Heart right ventricle (tissue), 16 donors: ENCODE measurements at regions not wholly inside any gene's neighbourhood (a gene's known extent, or its start where the extent isn't known, plus 50 kb on each side); places are given as distances from the start of the nearest gene placed in this dataset.

Experiments used
- ATAC-seq, 8 donors: fragments of 200-7000 bp; cut with Tn5 transposase; one replicate each; pipeline ENCODE4 v1.9.1; 2020; ENCODE audit warnings: mild to moderate bottlenecking in 8 of 8, moderate library complexity in 8 of 8, moderate number of reproducible peaks in 1 of 8
- DNase-seq, 2 donors: peaks; one replicate each; pipeline ENCODE4 v3.0.0-alpha.2; 2020
- H3K27ac ChIP-seq, 10 donors: fragments of 200-600 bp; sonication (generic) in 2 of 10; one replicate each; pipeline versions ENCODE4 v1.5.0 to v1.8.0; 2020 to 2022; ENCODE audit warnings: mild to moderate bottlenecking in 3 of 10
- H3K27me3 ChIP-seq, 7 donors: fragments of 200-600 bp; one replicate each; pipeline ENCODE4 v1.8.0; 2021 to 2022; ENCODE audit warnings: mild to moderate bottlenecking in 2 of 7
- H3K36me3 ChIP-seq, 9 donors: fragments of 200-600 bp; sonication (generic) in 1 of 9; one replicate each; pipeline versions ENCODE4 v1.5.0 to v1.8.0; 2020 to 2022; ENCODE audit warnings: mild to moderate bottlenecking in 2 of 9
- H3K4me1 ChIP-seq, 9 donors: fragments of 200-600 bp; sonication (generic) in 1 of 9; one replicate each; pipeline versions ENCODE4 v1.5.0 to v1.8.0; 2020 to 2022; ENCODE audit warnings: mild to moderate bottlenecking in 4 of 9
- H3K4me3 ChIP-seq, 10 donors: fragments of 200-600 bp; sonication (generic) in 2 of 10; one replicate each; pipeline versions ENCODE4 v1.5.0 to v1.8.0; 2020 to 2022; ENCODE audit warnings: mild to moderate bottlenecking in 7 of 10, moderate library complexity in 2 of 10
- H3K9me3 ChIP-seq, 11 donors: fragments of 200-600 bp in 10 of 11; sonication (generic) in 2 of 11; one replicate each; pipeline versions ENCODE4 v1.5.0 to v1.8.0; 2013 to 2022; ENCODE audit warnings: mild to moderate bottlenecking in 2 of 11, control low read depth in 1 of 11, moderate library complexity in 1 of 11
- WGBS, 2 donors: extraction: QIAGEN DNeasy Blood & Tissue Kit; methylation state at CpG; one replicate each; pipeline ENCODE4 v1.1.7; 2013; ENCODE audit warnings: inconsistent platforms in 1 of 2; 5-methylcytosine and 5-hydroxymethylcytosine counted together
- intact Hi-C, 10 donors: fragments of 100-400 bp; cut with DNase I; formaldehyde crosslinking; loops; one replicate each; pipeline versions ENCODE4 v1.11.1 to v1.14.2; 2022
- TF ChIP-seq, protein P1 (sequence below), 9 donors: fragments of 200-600 bp; sonication (generic) in 2 of 9; IDR thresholded peaks; one replicate each; pipeline versions ENCODE4 v1.5.0 to v1.8.0; 2021 to 2022; ENCODE audit warnings: antibody characterized with exemption in 9 of 9, mild to moderate bottlenecking in 5 of 9, moderate library complexity in 1 of 9
- donor health status: Arrhythmogenic right ventricular cardiomyopathy.
- donor health status: ischemic (EF 13 %, LVEDD 7.1; RV severe dilation, severe dysfunction).
- donor health status: healthy with polysubstance abuse.
- donor health status: DM: no; HTN: yes; CAD: no.
- donor health status: DM: no; HTN: no; CAD: no.
- donor health status: ischemic (EF 25% LVEDD 6.9; RV normal size, moderate dysfunction).
- donor health status: ischemic (EF 25% LVEDD 5.7; RV mildly dilated, moderate dysfunction).
- donor health status: healthy.
- donor health status: DM: yes; HTN: yes; CAD: no.
- donor health status: Ischemic cardiomyopathy.
- donor health status: ischemic (EF 35%, LVEDD 5.7; RV mildly dilated, moderate dysfunction).
- donor health status: nonischemic (EF 11% LVEDD 7.7; RV severe dilation, severe dysfunction).
- donor health status: DM: yes; HTN: yes; CAD: no.
- donor health status: PGD.
- donor health status: ischemic (EF 29% LVEDD 5.4; RV normal size, mild dysfunction).
- donor health status: nonischemic (EF 23%, LVEDD 6.1; RV moderate dilation, normal function).

DNA sequence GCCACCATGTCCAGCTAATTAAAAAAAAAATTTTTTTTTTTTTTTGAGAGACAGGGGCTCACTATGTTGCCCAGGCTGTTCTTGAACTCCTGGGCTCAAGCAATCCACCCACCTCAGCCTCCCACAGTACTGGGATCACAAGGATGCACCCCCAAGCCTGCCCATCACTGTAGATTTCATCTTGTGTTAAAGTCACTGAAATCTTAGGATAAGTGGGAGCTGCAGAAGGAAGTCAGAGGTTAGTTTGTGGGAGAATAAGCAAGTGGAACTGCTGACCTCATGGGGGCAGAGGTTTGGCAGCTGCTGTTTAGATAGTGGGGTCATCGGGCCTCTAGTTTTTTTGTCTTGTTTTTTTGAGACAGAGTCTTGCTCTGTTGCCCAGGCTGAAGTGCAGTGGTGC lies 59.7 kb upstream of the MAX start:
- no peaks in the 10 kb centered on the region for H3K36me3 ChIP-seq
- intact Hi-C loops: loop anchor here (2.0 to 10.0 kb wide), 14 partner anchors 250 to 915 kb away; partner anchors contain the start of gene FUT8 (in 2 of the 10)
- peaks cover 0 to 6% (median 0%) of the 10 kb centered on the region in 9 donors for H3K4me1 ChIP-seq
- ATAC-seq: no peak
- H3K27me3 ChIP-seq: peaks cover 0 to 5% (median 0%) of the 10 kb centered on the region in 7 donors
- 57 to 65% methylated on average over 1 of the region's 1 CpG for WGBS, 2 donors
- no peak overlapping the region for H3K4me3 ChIP-seq
- no peak overlapping the region for H3K27ac ChIP-seq
- TF ChIP-seq, protein P1, sequence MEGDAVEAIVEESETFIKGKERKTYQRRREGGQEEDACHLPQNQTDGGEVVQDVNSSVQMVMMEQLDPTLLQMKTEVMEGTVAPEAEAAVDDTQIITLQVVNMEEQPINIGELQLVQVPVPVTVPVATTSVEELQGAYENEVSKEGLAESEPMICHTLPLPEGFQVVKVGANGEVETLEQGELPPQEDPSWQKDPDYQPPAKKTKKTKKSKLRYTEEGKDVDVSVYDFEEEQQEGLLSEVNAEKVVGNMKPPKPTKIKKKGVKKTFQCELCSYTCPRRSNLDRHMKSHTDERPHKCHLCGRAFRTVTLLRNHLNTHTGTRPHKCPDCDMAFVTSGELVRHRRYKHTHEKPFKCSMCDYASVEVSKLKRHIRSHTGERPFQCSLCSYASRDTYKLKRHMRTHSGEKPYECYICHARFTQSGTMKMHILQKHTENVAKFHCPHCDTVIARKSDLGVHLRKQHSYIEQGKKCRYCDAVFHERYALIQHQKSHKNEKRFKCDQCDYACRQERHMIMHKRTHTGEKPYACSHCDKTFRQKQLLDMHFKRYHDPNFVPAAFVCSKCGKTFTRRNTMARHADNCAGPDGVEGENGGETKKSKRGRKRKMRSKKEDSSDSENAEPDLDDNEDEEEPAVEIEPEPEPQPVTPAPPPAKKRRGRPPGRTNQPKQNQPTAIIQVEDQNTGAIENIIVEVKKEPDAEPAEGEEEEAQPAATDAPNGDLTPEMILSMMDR (IDR thresholded peaks at IDR 0.05): no peak
- DNase-seq: no peak
- H3K9me3 ChIP-seq: no peaks in the 10 kb centered on the region

DNA sequence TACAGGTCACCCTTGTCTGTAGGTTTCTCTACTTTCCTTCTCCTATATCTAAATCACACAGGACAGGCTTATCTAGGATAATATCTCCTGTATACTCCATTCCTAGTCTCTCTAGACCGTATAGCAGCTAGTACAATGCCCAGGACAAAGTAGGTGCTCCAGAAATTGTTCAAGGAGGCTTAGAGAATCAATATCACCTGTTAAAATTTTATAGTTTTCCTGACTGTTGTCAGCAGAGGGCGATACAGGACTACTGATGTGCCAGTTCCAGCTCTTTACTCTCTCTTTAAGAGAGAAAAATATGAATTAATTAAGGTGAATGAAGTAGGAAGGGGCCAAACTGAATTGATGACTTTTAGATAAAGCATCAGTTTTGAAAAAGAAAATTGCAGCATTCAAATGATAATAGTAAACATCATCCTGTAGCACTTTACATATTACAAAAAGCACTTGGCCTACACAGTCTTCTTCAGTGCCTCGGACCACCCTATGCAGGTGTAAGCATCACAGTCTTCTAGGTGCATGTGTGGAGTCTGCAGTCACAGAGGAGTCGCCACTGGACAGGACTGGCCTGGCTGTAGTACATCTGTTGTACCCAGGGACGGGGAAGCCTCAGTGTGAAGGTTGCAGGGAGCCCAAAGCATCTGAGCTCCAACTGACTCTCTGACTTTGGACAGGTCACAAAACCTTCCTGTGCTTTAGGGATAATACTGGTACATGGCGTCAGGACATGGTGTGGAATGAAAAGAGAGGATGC lies 61.9 kb upstream of the MAX start:
- Histone ChIP-seq H3K4me3 (no peak overlapping the region), H3K36me3 (no peaks in the 10 kb centered on the region), H3K27ac (no peak overlapping the region), H3K4me1 (peaks cover 0 to 7% (median 0%) of the 10 kb centered on the region in 9 donors), H3K9me3 (no peaks in the 10 kb centered on the region), H3K27me3 (peaks cover 0 to 8% (median 0%) of the 10 kb centered on the region in 7 donors)
- TF ChIP-seq, protein P1 (IDR thresholded peaks at IDR 0.05): peak; percentile 29 to 81 (median 69)
- peak in 5 of 8 donors; percentile 44 to 67 (median 59) for ATAC-seq
- peak in 1 of 2 donors; percentile 40 for DNase-seq
- intact Hi-C loops: loop anchor here (2.0 to 10.0 kb wide), 15 partner anchors 248 to 913 kb away; partner anchors contain the start of gene FUT8 (in 2 of the 10)
- 43 to 45% methylated on average over 6 of the region's 6 CpGs for WGBS, 2 donors

DNA sequence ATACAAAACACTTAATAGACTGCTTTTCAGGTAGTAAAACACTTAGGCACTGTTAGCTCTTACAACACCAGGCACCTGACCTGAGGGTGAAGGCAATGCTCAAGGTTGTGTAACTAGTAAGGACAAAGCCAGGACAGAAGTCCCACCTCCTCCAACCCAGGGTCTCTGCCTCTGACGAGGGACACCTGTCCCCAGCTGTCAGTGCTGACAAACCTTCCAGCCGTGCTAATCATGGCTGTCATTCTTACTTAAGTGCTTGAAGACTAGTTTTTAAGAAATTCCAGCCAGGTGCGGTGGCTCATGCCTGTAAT lies 62.5 kb upstream of the MAX start:
- TF ChIP-seq, protein P1 (IDR thresholded peaks at IDR 0.05): no peak
- H3K9me3 ChIP-seq: no peaks in the 10 kb centered on the region
- intact Hi-C loops: loop anchor here (2.0 to 10.0 kb wide), 16 partner anchors 248 to 913 kb away; partner anchors contain the start of gene FUT8 (in 6 of the 10)

DNA sequence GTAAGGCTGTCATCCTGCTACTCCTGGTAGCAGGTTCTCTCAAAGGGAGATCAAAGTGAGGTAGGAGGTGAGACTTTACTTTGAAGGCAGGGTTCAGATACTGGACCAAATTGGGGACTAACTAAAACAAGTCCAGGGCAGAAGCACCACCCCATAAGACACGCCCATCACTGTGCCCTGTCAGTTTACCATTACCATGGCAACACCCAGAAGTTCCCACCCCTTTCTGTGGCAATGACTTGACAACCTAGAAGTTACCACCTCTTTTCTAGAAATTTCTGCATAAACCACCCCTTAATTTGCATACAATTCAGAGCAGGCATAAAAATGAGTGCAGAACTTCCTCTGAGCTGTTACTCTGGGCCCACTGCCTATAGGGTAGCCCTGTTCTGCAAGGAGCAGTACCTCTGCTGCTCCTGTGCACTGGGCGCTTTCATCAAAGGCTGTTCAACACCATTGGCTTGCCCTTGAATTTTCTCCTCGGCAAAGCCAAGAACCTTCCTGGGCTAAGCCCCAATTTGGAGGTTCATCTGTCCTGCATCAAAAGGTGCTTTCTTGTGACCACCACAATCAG lies 64.8 kb upstream of the MAX start:
- ATAC-seq (no peak), DNase-seq (no peak)
- Histone ChIP-seq H3K27ac (no peak overlapping the region), H3K9me3 (no peaks in the 10 kb centered on the region), H3K36me3 (no peaks in the 10 kb centered on the region), H3K27me3 (peaks cover 0 to 24% (median 12%) of the 10 kb centered on the region in 7 donors), H3K4me1 (peaks cover 0 to 25% (median 7%) of the 10 kb centered on the region in 9 donors), H3K4me3 (no peak overlapping the region)
- TF ChIP-seq, protein P1 (IDR thresholded peaks at IDR 0.05): no peak
- intact Hi-C loops: loop anchor here (2.0 to 10.0 kb wide), 11 partner anchors 245 to 908 kb away; partner anchors contain the start of gene FUT8 (in 5 of the 10)
- 96 to 99% methylated on average over 3 of the region's 3 CpGs for WGBS, 2 donors

More for the DNA sequence above, 62.5 kb upstream of the MAX start:
- no peaks in the 10 kb centered on the region for H3K36me3 ChIP-seq
- 54 to 59% methylated on average over 3 of the region's 3 CpGs for WGBS, 2 donors
- H3K4me3 ChIP-seq: no peak overlapping the region
- peaks cover 0 to 11% (median 0%) of the 10 kb centered on the region in 9 donors for H3K4me1 ChIP-seq
- DNase-seq: no peak
- peaks cover 0 to 8% (median 0%) of the 10 kb centered on the region in 7 donors for H3K27me3 ChIP-seq
- no peak overlapping the region for H3K27ac ChIP-seq
- ATAC-seq: no peak
